ENCODE measurements at regions not wholly inside any gene's neighbourhood (a gene's known extent, or its start where the extent isn't known, plus 50 kb on each side); places are given as distances from the start of the nearest gene placed in this dataset.

- H3K4me1 ChIP-seq (ENCODE audit: control insufficient read depth, insufficient read depth, low read length), result no peaks in the 10 kb centered on the region
- Mint-ChIP-seq H3K4me1 (no peaks in the 10 kb centered on the region), H3K27me3 (ENCODE audit: low read depth in 2 of 2) (peaks cover 18 to 35% of the 10 kb centered on the region in 2 donors), H3K9me3 (no peaks in the 10 kb centered on the region), H3K27ac (no peak overlapping the region), H3K4me3 (no peak overlapping the region), H3K36me3 (no peaks in the 10 kb centered on the region)
- no peak for TF ChIP-seq CTCF (IDR thresholded peaks at IDR 0.05)
- H3K27me3 ChIP-seq (ENCODE audit: control insufficient read depth, insufficient read depth, low read length), result no peaks in the 10 kb centered on the region
- H3K9me3 ChIP-seq (ENCODE audit: control insufficient read depth, insufficient read depth, low read length), result no peaks in the 10 kb centered on the region
- no peak overlapping the region for H3K27ac ChIP-seq (ENCODE audit: low read length)
- intact Hi-C loops (cut with micrococcal nuclease), result loop anchor here (10.0 kb wide), 1 partner anchor 155 kb away; no protein-coding TSS in a partner anchor
- peak in 1 of 2 donors; percentile 8 for DNase-seq
- 95% methylated on average over 1 of the region's 1 CpG for WGBS (ENCODE audit: insufficient coverage)
- no peak overlapping the region for H3K4me3 ChIP-seq (ENCODE audit: low read length)
- ATAC-seq, result no peak
- no peaks in the 10 kb centered on the region for H3K36me3 ChIP-seq (ENCODE audit: control insufficient read depth, insufficient read depth, low read length)
These were observed 76.5 kb upstream of the C1orf21 start for GRCh38 chr1:184310157-184310819.

- ATAC-seq, result no peak
- WGBS (ENCODE audit: insufficient coverage), result 96% methylated on average over 2 of the region's 2 CpGs
These were observed 75.2 kb upstream of the C1orf21 start for GRCh38 chr1:184311580-184311979.

GRCh38 chr1:184315254-184315653 is 71.6 kb upstream of the C1orf21 start:
- 88% methylated on average over 2 of the region's 2 CpGs for WGBS (ENCODE audit: insufficient coverage)
- no peaks in the 10 kb centered on the region for H3K9me3 Mint-ChIP-seq

More at GRCh38 chr1:184311580-184311979, 75.2 kb upstream of the C1orf21 start:
- H3K36me3 Mint-ChIP-seq, result no peaks in the 10 kb centered on the region
- H3K9me3 ChIP-seq (ENCODE audit: control insufficient read depth, insufficient read depth, low read length), result no peaks in the 10 kb centered on the region
- no peak overlapping the region for H3K27ac ChIP-seq (ENCODE audit: low read length)
- no peaks in the 10 kb centered on the region for H3K27me3 ChIP-seq (ENCODE audit: control insufficient read depth, insufficient read depth, low read length)
- no peaks in the 10 kb centered on the region for H3K4me1 ChIP-seq (ENCODE audit: control insufficient read depth, insufficient read depth, low read length)
- no peaks in the 10 kb centered on the region for H3K36me3 ChIP-seq (ENCODE audit: control insufficient read depth, insufficient read depth, low read length)
- no peak overlapping the region for H3K27ac Mint-ChIP-seq
- peaks cover 24 to 29% of the 10 kb centered on the region in 2 donors for H3K27me3 Mint-ChIP-seq (ENCODE audit: low read depth in 2 of 2)
- H3K4me3 Mint-ChIP-seq, result no peak overlapping the region
- H3K9me3 Mint-ChIP-seq, result no peaks in the 10 kb centered on the region
- no peaks in the 10 kb centered on the region for H3K4me1 Mint-ChIP-seq
- no peak overlapping the region for H3K4me3 ChIP-seq (ENCODE audit: low read length)
- no peak for TF ChIP-seq CTCF (IDR thresholded peaks at IDR 0.05)
- DNase-seq, result no peak
- intact Hi-C loops (cut with micrococcal nuclease), result loop anchor here (10.0 kb wide), 1 partner anchor 153 kb away; no protein-coding TSS in a partner anchor

More at GRCh38 chr1:184315254-184315653, 71.6 kb upstream of the C1orf21 start:
- ATAC-seq (no peak), DNase-seq (no peak)
- Histone ChIP-seq H3K27me3 (ENCODE audit: control insufficient read depth, insufficient read depth, low read length) (no peaks in the 10 kb centered on the region), H3K36me3 (ENCODE audit: control insufficient read depth, insufficient read depth, low read length) (no peaks in the 10 kb centered on the region), H3K27ac (ENCODE audit: low read length) (no peak overlapping the region), H3K9me3 (ENCODE audit: control insufficient read depth, insufficient read depth, low read length) (no peaks in the 10 kb centered on the region), H3K4me3 (ENCODE audit: low read length) (no peak overlapping the region), H3K4me1 (ENCODE audit: control insufficient read depth, insufficient read depth, low read length) (no peaks in the 10 kb centered on the region)
- Mint-ChIP-seq H3K4me1 (no peaks in the 10 kb centered on the region), H3K4me3 (no peak overlapping the region), H3K36me3 (no peaks in the 10 kb centered on the region), H3K27ac (no peak overlapping the region), H3K27me3 (ENCODE audit: low read depth in 2 of 2) (peaks cover 16 to 18% of the 10 kb centered on the region in 2 donors)
- intact Hi-C loops (cut with micrococcal nuclease), result loop anchor here (10.0 kb wide), 1 partner anchor 150 kb away; no protein-coding TSS in a partner anchor
- no peak for TF ChIP-seq CTCF (IDR thresholded peaks at IDR 0.05)

Measured in natural killer cell (primary cell).